Esophagus squamous epithelium (tissue), 4 donors: ENCODE measurements at regions not wholly inside any gene's neighbourhood (a gene's known extent, or its start where the extent isn't known, plus 50 kb on each side); places are given as distances from the start of the nearest gene placed in this dataset.

ENCODE experiments used
- CTCF ChIP-seq, 6 experiments: fragments of 450-650 bp in 4 of 6; fragments of 200-600 bp in 2 of 6; sonication (generic) in 2 of 6; IDR thresholded peaks; one replicate each; pipeline ENCODE4 v1.5.1; 2016 to 2019; ENCODE audit warnings: antibody characterized with exemption in 6 of 6, mild to moderate bottlenecking in 4 of 6, moderate library complexity in 4 of 6
- POLR2A ChIP-seq, 4 donors: fragments of 450-650 bp; IDR thresholded peaks; one replicate each; pipeline ENCODE4 v1.6.1; 2017; ENCODE audit warnings: antibody characterized with exemption in 4 of 4, mild to moderate bottlenecking in 4 of 4, moderate library complexity in 3 of 4

- TF ChIP-seq CTCF (IDR thresholded peaks at IDR 0.05) = no peak
- no peak for TF ChIP-seq POLR2A (IDR thresholded peaks at IDR 0.05)
Measured at GRCh38 chr12:115683240-115683780, 594.2 kb downstream of the MED13L start.
